C4-2B (cell line): ENCODE measurements at regions not wholly inside any gene's neighbourhood (a gene's known extent, or its start where the extent isn't known, plus 50 kb on each side); places are given as distances from the start of the nearest gene placed in this dataset.
A peak's percentile ranks its signal among the peaks of the same experiment; 100 is the strongest.

ENCODE experiments used
- H3K27ac ChIP-seq: fragments of 450-650 bp; 2 replicates; pipeline ENCODE4 v1.5.1; 2017
- CTCF ChIP-seq: fragments of 450-650 bp; conservative IDR thresholded peaks from 2 replicates; pipeline ENCODE4 v1.5.1; 2017; ENCODE audit warnings: mild to moderate bottlenecking
- ZFX ChIP-seq: fragments of 450-650 bp; IDR thresholded peaks from 2 replicates; pipeline ENCODE4 v1.6.1; 2017

GRCh38 chr3:102229062-102229655 is 205.7 kb upstream of the ZPLD1 start:
- no peak overlapping the region for H3K27ac ChIP-seq
- TF ChIP-seq ZFX (no peak), CTCF (peak; percentile 90)

DNA sequence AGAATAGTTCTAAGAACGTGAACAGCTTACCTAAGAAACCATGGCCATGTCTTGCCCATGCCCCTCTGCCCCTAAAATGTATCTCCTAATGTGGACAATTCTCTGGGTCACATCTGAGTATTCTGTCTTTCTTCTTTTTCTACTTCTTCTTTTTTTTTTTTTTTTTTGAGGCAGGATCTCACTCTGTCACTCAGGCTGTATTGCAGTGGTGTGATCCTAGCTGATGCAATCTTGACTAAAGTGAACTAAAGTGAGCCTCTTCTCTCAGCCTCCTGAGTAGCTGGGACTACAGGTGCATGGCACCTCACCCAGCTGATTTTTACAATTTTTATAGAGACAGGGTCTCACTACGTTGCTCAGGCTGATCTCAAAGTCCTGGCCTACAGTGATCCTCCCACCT is 204.8 kb upstream of the ZPLD1 start:
- no peak for TF ChIP-seq CTCF
- no peak for TF ChIP-seq ZFX

DNA sequence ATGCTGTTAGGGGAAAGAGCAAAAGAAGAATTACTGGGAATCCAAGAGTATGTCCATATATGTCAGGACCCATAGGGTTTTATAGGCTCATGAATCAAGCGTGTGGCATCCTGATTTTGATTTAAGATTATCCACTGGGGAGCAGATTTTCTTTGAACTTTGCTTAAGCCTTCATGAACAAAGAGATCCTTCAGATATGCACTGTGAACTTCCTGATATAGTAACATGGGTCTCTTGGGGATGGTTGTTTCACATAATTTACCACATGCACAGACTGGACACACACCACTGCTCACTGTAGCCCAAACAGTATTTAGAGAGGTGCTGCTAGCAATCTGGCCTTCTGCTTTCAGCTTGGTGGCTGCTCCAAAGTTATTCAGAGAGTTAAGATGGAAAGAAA is 200.9 kb upstream of the ZPLD1 start:
- TF ChIP-seq CTCF (no peak), ZFX (no peak)
- H3K27ac ChIP-seq = no peak overlapping the region

More for the DNA sequence above, 204.8 kb upstream of the ZPLD1 start:
- H3K27ac ChIP-seq = no peak overlapping the region

DNA sequence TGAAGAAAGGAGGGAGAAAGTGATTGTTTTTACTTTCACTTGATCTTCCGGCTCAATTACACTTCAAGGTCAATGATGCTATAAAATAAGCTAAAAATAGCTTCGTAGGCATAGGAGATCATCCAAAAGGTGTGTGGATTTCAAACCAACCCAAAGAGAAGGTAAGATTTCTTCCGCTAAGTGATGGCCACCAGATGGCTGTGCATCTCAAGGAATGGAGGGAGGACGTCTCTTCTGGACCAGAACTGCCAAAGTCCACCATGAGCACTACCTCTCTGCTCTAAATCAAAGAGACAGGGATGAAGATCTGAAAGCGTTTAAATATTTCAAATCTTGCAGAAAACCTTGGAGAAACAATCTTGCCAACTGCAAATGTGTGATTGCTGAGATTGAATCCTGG is 199.1 kb upstream of the ZPLD1 start:
- no peak overlapping the region; the same call in 1 of the 2 replicates for H3K27ac ChIP-seq
- TF ChIP-seq ZFX (no peak), CTCF (peak; percentile 69)

- H3K27ac ChIP-seq = peak overlapping the region; percentile 68; the same call in 1 of the 2 replicates
- no peak for TF ChIP-seq CTCF
- TF ChIP-seq ZFX = no peak
These were observed 197.6 kb upstream of the ZPLD1 start for GRCh38 chr3:102237181-102237580.

DNA sequence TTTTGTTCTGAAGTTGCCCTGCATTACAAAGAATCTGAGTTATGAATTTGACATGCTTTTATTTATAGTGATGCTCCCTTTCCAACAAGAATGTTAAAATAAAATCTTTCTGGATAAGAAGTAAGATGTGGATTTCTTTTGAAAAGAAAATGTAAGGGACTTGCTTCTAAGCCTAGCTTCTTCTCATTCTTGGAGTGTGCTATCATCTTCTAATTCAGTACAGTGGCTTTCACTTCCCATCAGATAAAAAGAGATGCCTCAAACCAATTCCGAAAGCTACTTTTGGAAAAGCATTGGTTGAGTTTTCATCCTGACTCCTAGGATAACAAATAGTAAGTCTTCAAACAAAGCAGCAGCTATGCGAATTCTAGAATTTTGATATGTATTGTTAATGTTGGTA is 197.0 kb upstream of the ZPLD1 start:
- TF ChIP-seq ZFX (no peak), CTCF (no peak)
- no peak overlapping the region for H3K27ac ChIP-seq

- TF ChIP-seq ZFX (no peak), CTCF (no peak)
- peak overlapping the region; percentile 84; the same call in 1 of the 2 replicates for H3K27ac ChIP-seq
These were observed 196.5 kb upstream of the ZPLD1 start for GRCh38 chr3:102238362-102238761.
